ENCODE measurements at regions not wholly inside any gene's neighbourhood (a gene's known extent, or its start where the extent isn't known, plus 50 kb on each side); places are given as distances from the start of the nearest gene placed in this dataset.

- ATAC-seq (ENCODE audit: low FRiP score in 2 of 2): no peak
- no peaks in the 10 kb centered on the region for H3K9me3 ChIP-seq
These were observed 95.6 kb upstream of the SLC38A2 start for GRCh38 chr12:46468160-46468559.

GRCh38 chr12:46465307-46465706 is 92.7 kb upstream of the SLC38A2 start:
- Histone ChIP-seq H3K27ac (no peak overlapping the region), H3K27me3 (no peaks in the 10 kb centered on the region), H3K4me3 (no peak overlapping the region), H3K4me1 (peaks cover 9 to 20% (median 16%) of the 10 kb centered on the region in 4 donors), H3K36me3 (no peaks in the 10 kb centered on the region), H3K9me3 (no peaks in the 10 kb centered on the region)
- DNase-seq (no peak), ATAC-seq (ENCODE audit: low FRiP score in 2 of 2) (no peak)
- TF ChIP-seq EP300 (IDR thresholded peaks at IDR 0.05): no peak
- TF ChIP-seq, protein P1, sequence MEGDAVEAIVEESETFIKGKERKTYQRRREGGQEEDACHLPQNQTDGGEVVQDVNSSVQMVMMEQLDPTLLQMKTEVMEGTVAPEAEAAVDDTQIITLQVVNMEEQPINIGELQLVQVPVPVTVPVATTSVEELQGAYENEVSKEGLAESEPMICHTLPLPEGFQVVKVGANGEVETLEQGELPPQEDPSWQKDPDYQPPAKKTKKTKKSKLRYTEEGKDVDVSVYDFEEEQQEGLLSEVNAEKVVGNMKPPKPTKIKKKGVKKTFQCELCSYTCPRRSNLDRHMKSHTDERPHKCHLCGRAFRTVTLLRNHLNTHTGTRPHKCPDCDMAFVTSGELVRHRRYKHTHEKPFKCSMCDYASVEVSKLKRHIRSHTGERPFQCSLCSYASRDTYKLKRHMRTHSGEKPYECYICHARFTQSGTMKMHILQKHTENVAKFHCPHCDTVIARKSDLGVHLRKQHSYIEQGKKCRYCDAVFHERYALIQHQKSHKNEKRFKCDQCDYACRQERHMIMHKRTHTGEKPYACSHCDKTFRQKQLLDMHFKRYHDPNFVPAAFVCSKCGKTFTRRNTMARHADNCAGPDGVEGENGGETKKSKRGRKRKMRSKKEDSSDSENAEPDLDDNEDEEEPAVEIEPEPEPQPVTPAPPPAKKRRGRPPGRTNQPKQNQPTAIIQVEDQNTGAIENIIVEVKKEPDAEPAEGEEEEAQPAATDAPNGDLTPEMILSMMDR (IDR thresholded peaks at IDR 0.05): no peak

More at GRCh38 chr12:46468160-46468559, 95.6 kb upstream of the SLC38A2 start:
- TF ChIP-seq, protein P1 (IDR thresholded peaks at IDR 0.05): no peak
- TF ChIP-seq POLR2AphosphoS5 (IDR thresholded peaks at IDR 0.05): no peak
- no peak for TF ChIP-seq EP300 (IDR thresholded peaks at IDR 0.05)
- no peak for TF ChIP-seq POLR2A (IDR thresholded peaks at IDR 0.05)
- WGBS, 2 donors: 73 to 75% methylated on average over 6 of the region's 6 CpGs
- Histone ChIP-seq H3K4me1 (peaks cover 7 to 13% (median 10%) of the 10 kb centered on the region in 4 donors), H3K27ac (no peak overlapping the region), H3K36me3 (no peaks in the 10 kb centered on the region), H3K27me3 (no peaks in the 10 kb centered on the region), H3K4me3 (no peak overlapping the region)
- DNase-seq: no peak

GRCh38 chr12:46464863-46465262 is 92.3 kb upstream of the SLC38A2 start:
- no peaks in the 10 kb centered on the region for H3K9me3 ChIP-seq

GRCh38 chr12:46462641-46463355 is 90.2 kb upstream of the SLC38A2 start:
- DNase-seq (no peak), ATAC-seq (ENCODE audit: low FRiP score in 2 of 2) (no peak)
- 82 to 86% methylated on average over 3 of the region's 3 CpGs for WGBS, 2 donors
- Histone ChIP-seq H3K4me3 (no peak overlapping the region), H3K9me3 (no peaks in the 10 kb centered on the region), H3K27ac (no peak overlapping the region), H3K36me3 (no peaks in the 10 kb centered on the region), H3K27me3 (no peaks in the 10 kb centered on the region), H3K4me1 (peaks cover 24 to 40% (median 28%) of the 10 kb centered on the region in 4 donors)
- TF ChIP-seq POLR2AphosphoS5 (IDR thresholded peaks at IDR 0.05) (no peak), EP300 (IDR thresholded peaks at IDR 0.05) (no peak), POLR2A (IDR thresholded peaks at IDR 0.05) (no peak)
- TF ChIP-seq, protein P1 (IDR thresholded peaks at IDR 0.05): no peak

More at GRCh38 chr12:46464863-46465262, 92.3 kb upstream of the SLC38A2 start:
- DNase-seq: no peak
- Histone ChIP-seq H3K4me1 (peaks cover 13 to 23% (median 20%) of the 10 kb centered on the region in 4 donors), H3K36me3 (no peaks in the 10 kb centered on the region), H3K27ac (no peak overlapping the region), H3K4me3 (no peak overlapping the region), H3K27me3 (no peaks in the 10 kb centered on the region)
- ATAC-seq (ENCODE audit: low FRiP score in 2 of 2): no peak
- TF ChIP-seq POLR2A (IDR thresholded peaks at IDR 0.05) (no peak), EP300 (IDR thresholded peaks at IDR 0.05) (no peak), POLR2AphosphoS5 (IDR thresholded peaks at IDR 0.05) (no peak)
- TF ChIP-seq, protein P1 (IDR thresholded peaks at IDR 0.05): no peak
- WGBS, 2 donors: 91 to 99% methylated on average over 3 of the region's 3 CpGs

All from upper lobe of left lung (tissue), 6 donors.